CD4-positive, CD25-positive, alpha-beta regulatory T cell (primary cell): ENCODE measurements at regions not wholly inside any gene's neighbourhood (a gene's known extent, or its start where the extent isn't known, plus 50 kb on each side); places are given as distances from the start of the nearest gene placed in this dataset.
"Not testable (repeated sequence)": the region's sequence is repeated elsewhere in the genome, so short reads cannot be mapped to it uniquely, and the experiment has no call there.

Experiments
- ATAC-seq, 2 donors: fragments of 150-1000 bp; cut with Tn5 transposase; one replicate each; pipeline ENCODE4 v1.10.0; 2021; ENCODE audit warnings: low read depth in 2 of 2, moderate number of reproducible peaks in 2 of 2, moderate library complexity in 1 of 2
- DNase-seq, 3 donors: peaks; one replicate each; pipeline versions ENCODE4 v3.0.0 to v3.0.0-alpha.2; 2012 to 2022; ENCODE audit warnings: mixed read lengths in 1 of 3
- H3K27ac ChIP-seq: one replicate; pipeline ENCODE4 v1.7.0; 2013; ENCODE audit warnings: mild to moderate bottlenecking, low read length; ENCODE audit not compliant: insufficient read depth, poor library complexity, severe bottlenecking
- H3K27me3 ChIP-seq: one replicate; pipeline ENCODE4 v1.7.0; 2013; ENCODE audit warnings: low read length; ENCODE audit not compliant: control insufficient read depth, insufficient read depth
- H3K36me3 ChIP-seq: one replicate; pipeline ENCODE4 v1.7.0; 2013; ENCODE audit warnings: mild to moderate bottlenecking, low read length, moderate library complexity; ENCODE audit not compliant: control insufficient read depth, insufficient read depth
- H3K4me1 ChIP-seq: 2 replicates; pipeline ENCODE4 v1.7.0; 2013; ENCODE audit warnings: mild to moderate bottlenecking, low read length; ENCODE audit not compliant: insufficient read depth, control insufficient read depth, poor library complexity, severe bottlenecking
- H3K4me3 ChIP-seq: one replicate; pipeline ENCODE4 v1.7.0; 2013; ENCODE audit warnings: low read depth, mild to moderate bottlenecking, low read length, moderate library complexity
- H3K9me3 ChIP-seq, 2 experiments: 1 replicate in 1 of 2; 2 replicates in 1 of 2; pipeline ENCODE4 v1.7.0; 2013; ENCODE audit warnings: low read length in 2 of 2, mild to moderate bottlenecking in 1 of 2, moderate library complexity in 1 of 2; ENCODE audit not compliant: control insufficient read depth in 2 of 2
- H3K27ac Mint-ChIP-seq, 3 donors: one replicate each; pipeline ENCODE4 v1.8.0; 2020 to 2022; ENCODE audit warnings: mild to moderate bottlenecking in 3 of 3, mixed read lengths in 3 of 3, moderate library complexity in 2 of 3
- H3K27me3 Mint-ChIP-seq: one replicate; pipeline ENCODE4 v1.8.0; 2022; ENCODE audit warnings: mild to moderate bottlenecking, mixed read lengths
- H3K36me3 Mint-ChIP-seq: one replicate; pipeline ENCODE4 v1.8.0; 2020; ENCODE audit warnings: mixed read lengths
- H3K4me1 Mint-ChIP-seq, 4 donors: one replicate each; pipeline ENCODE4 v1.8.0; 2020 to 2022; ENCODE audit warnings: mixed read lengths in 4 of 4, mild to moderate bottlenecking in 1 of 4
- H3K4me3 Mint-ChIP-seq, 4 donors: one replicate each; pipeline ENCODE4 v1.8.0; 2020 to 2022; ENCODE audit warnings: mild to moderate bottlenecking in 4 of 4, mixed read lengths in 4 of 4, moderate library complexity in 3 of 4
- H3K9me3 Mint-ChIP-seq, 7 donors: one replicate each; pipeline ENCODE4 v1.8.0; 2020 to 2022; ENCODE audit warnings: mixed read lengths in 7 of 7, mild to moderate bottlenecking in 3 of 7, moderate library complexity in 2 of 7

- ATAC-seq (no peak), DNase-seq (no peak)
- H3K27ac ChIP-seq: no peak overlapping the region
- no peak overlapping the region for H3K4me3 ChIP-seq
- Mint-ChIP-seq H3K27ac (peak overlapping the region in 1 of 3 donors; percentile 18), H3K4me3 (no peak overlapping the region), H3K9me3 (no peaks in the 10 kb centered on the region), H3K27me3 (no peaks in the 10 kb centered on the region), H3K4me1 (no peaks in the 10 kb centered on the region), H3K36me3 (no peaks in the 10 kb centered on the region)
- no peaks in the 10 kb centered on the region for H3K27me3 ChIP-seq
- H3K36me3 ChIP-seq: no peaks in the 10 kb centered on the region
- H3K9me3 ChIP-seq: no peaks in the 10 kb centered on the region
- H3K4me1 ChIP-seq: no peaks in the 10 kb centered on the region
Measured at GRCh38 chr2:16099326-16099725, 159.0 kb downstream of the MYCN start.

- Histone ChIP-seq H3K4me3 (no peak overlapping the region), H3K4me1 (no peaks in the 10 kb centered on the region), H3K36me3 (no peaks in the 10 kb centered on the region), H3K9me3 (no peaks in the 10 kb centered on the region), H3K27ac (no peak overlapping the region), H3K27me3 (no peaks in the 10 kb centered on the region)
- Mint-ChIP-seq H3K4me1 (no peaks in the 10 kb centered on the region), H3K27ac (no peak overlapping the region), H3K27me3 (no peaks in the 10 kb centered on the region), H3K9me3 (no peaks in the 10 kb centered on the region), H3K36me3 (no peaks in the 10 kb centered on the region), H3K4me3 (no peak overlapping the region)
- ATAC-seq (no peak), DNase-seq (no peak)
Measured at GRCh38 chr2:16096962-16097361, 156.6 kb downstream of the MYCN start.

GRCh38 chr2:16095483-16095882 is 155.1 kb downstream of the MYCN start:
- ATAC-seq, H3K4me3 ChIP-seq, H3K27me3 Mint-ChIP-seq, H3K4me1 ChIP-seq, H3K4me3 Mint-ChIP-seq, H3K36me3 ChIP-seq, H3K4me1 Mint-ChIP-seq, H3K9me3 Mint-ChIP-seq, H3K27me3 ChIP-seq, DNase-seq, H3K9me3 ChIP-seq, H3K36me3 Mint-ChIP-seq, H3K27ac Mint-ChIP-seq, H3K27ac ChIP-seq: not testable (repeated sequence)

GRCh38 chr2:16094811-16095210 is 154.5 kb downstream of the MYCN start:
- Histone ChIP-seq H3K4me1 (no peaks in the 10 kb centered on the region), H3K27ac (no peak overlapping the region), H3K36me3 (no peaks in the 10 kb centered on the region), H3K4me3 (no peak overlapping the region), H3K9me3 (no peaks in the 10 kb centered on the region), H3K27me3 (no peaks in the 10 kb centered on the region)
- Mint-ChIP-seq H3K4me3 (no peak overlapping the region), H3K27me3 (no peaks in the 10 kb centered on the region), H3K36me3 (no peaks in the 10 kb centered on the region), H3K4me1 (no peaks in the 10 kb centered on the region), H3K27ac (no peak overlapping the region), H3K9me3 (no peaks in the 10 kb centered on the region)
- DNase-seq (no peak), ATAC-seq (no peak)

GRCh38 chr2:16093639-16094529 is 153.5 kb downstream of the MYCN start:
- H3K36me3 Mint-ChIP-seq: no peaks in the 10 kb centered on the region
- no peak for ATAC-seq
- H3K27me3 ChIP-seq: no peaks in the 10 kb centered on the region

GRCh38 chr2:16092861-16093638 is 152.7 kb downstream of the MYCN start:
- Histone ChIP-seq H3K9me3 (no peaks in the 10 kb centered on the region), H3K36me3 (no peaks in the 10 kb centered on the region), H3K4me1 (no peaks in the 10 kb centered on the region), H3K27me3 (no peaks in the 10 kb centered on the region), H3K27ac (no peak overlapping the region), H3K4me3 (no peak overlapping the region)
- H3K4me1 Mint-ChIP-seq: no peaks in the 10 kb centered on the region
- H3K27me3 Mint-ChIP-seq: no peaks in the 10 kb centered on the region
- H3K4me3 Mint-ChIP-seq: no peak overlapping the region
- peak overlapping the region in 1 of 3 donors; percentile 9 for H3K27ac Mint-ChIP-seq
- no peak for ATAC-seq
- H3K9me3 Mint-ChIP-seq: no peaks in the 10 kb centered on the region
- no peaks in the 10 kb centered on the region for H3K36me3 Mint-ChIP-seq
- no peak for DNase-seq

More at GRCh38 chr2:16093639-16094529, 153.5 kb downstream of the MYCN start:
- Mint-ChIP-seq H3K4me3 (no peak overlapping the region), H3K4me1 (no peaks in the 10 kb centered on the region), H3K27ac (peak overlapping the region in 1 of 3 donors; percentile 9), H3K27me3 (no peaks in the 10 kb centered on the region), H3K9me3 (no peaks in the 10 kb centered on the region)
- DNase-seq: no peak
- Histone ChIP-seq H3K4me1 (no peaks in the 10 kb centered on the region), H3K36me3 (no peaks in the 10 kb centered on the region), H3K9me3 (no peaks in the 10 kb centered on the region), H3K4me3 (no peak overlapping the region), H3K27ac (no peak overlapping the region)

- Histone ChIP-seq H3K27ac (no peak overlapping the region), H3K4me3 (no peak overlapping the region), H3K36me3 (no peaks in the 10 kb centered on the region), H3K4me1 (no peaks in the 10 kb centered on the region), H3K9me3 (no peaks in the 10 kb centered on the region), H3K27me3 (no peaks in the 10 kb centered on the region)
- DNase-seq (no peak), ATAC-seq (no peak)
- no peaks in the 10 kb centered on the region for H3K9me3 Mint-ChIP-seq
- no peak overlapping the region for H3K4me3 Mint-ChIP-seq
- no peaks in the 10 kb centered on the region for H3K36me3 Mint-ChIP-seq
- H3K27ac Mint-ChIP-seq: no peak overlapping the region
- H3K27me3 Mint-ChIP-seq: no peaks in the 10 kb centered on the region
- H3K4me1 Mint-ChIP-seq: no peaks in the 10 kb centered on the region
Measured at GRCh38 chr2:16091576-16092282, 151.4 kb downstream of the MYCN start.
